Erythroblast (primary cell): ENCODE measurements at regions not wholly inside any gene's neighbourhood (a gene's known extent, or its start where the extent isn't known, plus 50 kb on each side); places are given as distances from the start of the nearest gene placed in this dataset.

Experiments used
- GATA1 ChIP-seq: IDR thresholded peaks from 2 replicates; pipeline ENCODE4 v1.6.1; 2011; ENCODE audit warnings: low read depth, mild to moderate bottlenecking, control low read depth, low read length, moderate library complexity
- POLR2A ChIP-seq: IDR thresholded peaks from 2 replicates; pipeline ENCODE4 v1.6.1; 2011; ENCODE audit warnings: mild to moderate bottlenecking, low read length

GRCh38 chr5:67747096-67747495 lies 468.5 kb upstream of the PIK3R1 start:
- TF ChIP-seq POLR2A = no peak
- TF ChIP-seq GATA1 = no peak
